Daoy (cell line): ENCODE measurements at regions not wholly inside any gene's neighbourhood (a gene's known extent, or its start where the extent isn't known, plus 50 kb on each side); places are given as distances from the start of the nearest gene placed in this dataset.
"Not testable (repeated sequence)": the region's sequence is repeated elsewhere in the genome, so short reads cannot be mapped to it uniquely, and the experiment has no call there.

Source experiments
- DNase-seq: peaks from one replicate; pipeline ENCODE4 v3.0.0-alpha.2; 2015; ENCODE audit warnings: low read depth

- no peak for DNase-seq
Measured at GRCh38 chr4:29948451-29948850, 771.7 kb upstream of the PCDH7 start.

DNA sequence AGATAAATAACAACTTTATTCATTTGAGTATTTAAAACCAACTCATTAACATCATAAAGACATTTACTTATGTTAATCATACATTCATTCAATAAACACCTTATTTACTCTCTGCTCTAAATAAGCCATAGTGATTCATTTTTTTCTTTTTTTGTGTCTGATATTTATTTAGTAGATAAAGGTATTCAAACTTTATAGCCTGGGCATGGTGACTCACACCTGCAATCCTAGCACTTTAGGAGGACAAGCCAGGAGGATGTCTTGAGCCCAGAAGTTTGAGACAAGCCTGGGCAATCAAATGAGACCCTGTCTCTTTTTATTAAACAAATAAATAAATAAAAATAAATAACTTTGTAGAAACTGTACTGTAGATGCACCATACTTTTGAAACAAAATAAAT lies 771.3 kb upstream of the PCDH7 start:
- no peak for DNase-seq

- DNase-seq = no peak
Measured at GRCh38 chr4:29966386-29966785, 753.8 kb upstream of the PCDH7 start.

DNA sequence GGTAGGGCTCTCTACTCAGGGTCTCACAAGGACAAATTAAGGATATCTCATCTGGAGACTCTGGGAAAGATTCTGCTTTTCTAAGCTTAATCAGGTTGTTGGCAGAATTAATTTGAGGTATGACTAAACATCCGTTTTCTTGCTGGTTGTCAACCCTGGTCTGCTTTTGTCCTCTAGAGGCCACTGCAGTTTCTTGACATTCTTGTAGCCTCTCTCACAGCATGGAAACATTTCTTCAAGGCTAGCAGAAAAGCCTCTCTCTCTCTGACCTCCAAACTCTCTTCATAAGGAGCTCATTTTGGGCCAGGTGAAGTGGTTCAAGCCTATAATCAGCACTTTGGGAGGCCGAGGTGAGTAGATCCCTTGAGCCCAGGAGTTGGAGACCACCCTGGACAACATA lies 749.5 kb upstream of the PCDH7 start:
- no peak for DNase-seq

- no peak for DNase-seq
Measured at GRCh38 chr4:29972121-29972520, 748.0 kb upstream of the PCDH7 start.

GRCh38 chr4:29983890-29984289 lies 736.3 kb upstream of the PCDH7 start:
- DNase-seq = no peak

DNA sequence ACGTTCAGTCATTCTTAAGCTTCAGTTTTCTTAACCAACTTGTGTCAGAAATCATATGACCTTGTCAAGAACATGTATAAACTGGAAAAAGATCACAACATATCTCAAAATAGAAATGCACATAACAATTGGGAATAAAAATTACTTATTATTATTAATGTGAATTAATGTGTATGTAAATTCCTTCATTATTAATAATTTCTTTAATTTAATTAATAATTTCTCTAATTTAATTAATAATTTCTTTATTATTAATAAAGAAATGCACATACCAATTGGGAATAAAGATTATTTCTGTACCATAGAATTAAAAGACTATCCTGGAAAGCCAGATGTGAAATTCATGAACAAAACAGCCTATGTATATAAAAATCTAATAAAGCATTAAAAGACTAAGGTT lies 718.5 kb upstream of the PCDH7 start:
- DNase-seq = no peak

DNA sequence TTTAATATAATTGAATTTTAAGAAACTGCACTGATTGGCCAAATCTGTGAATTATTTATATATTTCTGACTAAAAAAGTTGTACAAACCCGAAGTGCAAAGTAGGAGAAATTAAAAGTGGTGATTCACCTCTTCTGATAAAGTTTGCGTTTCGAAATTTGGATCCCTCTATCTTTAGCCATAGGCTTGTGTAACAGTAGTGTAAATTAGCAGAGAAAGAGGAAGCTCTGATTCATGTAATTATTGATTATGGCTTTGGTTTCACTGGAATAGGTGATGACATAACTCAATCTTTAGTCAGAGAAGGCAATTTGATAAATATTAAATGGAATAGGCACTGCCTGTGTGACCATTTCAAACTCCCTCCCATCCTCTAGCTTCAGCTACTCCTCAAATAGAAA lies 717.8 kb upstream of the PCDH7 start:
- DNase-seq = no peak

GRCh38 chr4:30005995-30006394 lies 714.2 kb upstream of the PCDH7 start:
- no peak for DNase-seq

- no peak for DNase-seq
Measured at GRCh38 chr4:30024526-30024925, 695.6 kb upstream of the PCDH7 start.

DNA sequence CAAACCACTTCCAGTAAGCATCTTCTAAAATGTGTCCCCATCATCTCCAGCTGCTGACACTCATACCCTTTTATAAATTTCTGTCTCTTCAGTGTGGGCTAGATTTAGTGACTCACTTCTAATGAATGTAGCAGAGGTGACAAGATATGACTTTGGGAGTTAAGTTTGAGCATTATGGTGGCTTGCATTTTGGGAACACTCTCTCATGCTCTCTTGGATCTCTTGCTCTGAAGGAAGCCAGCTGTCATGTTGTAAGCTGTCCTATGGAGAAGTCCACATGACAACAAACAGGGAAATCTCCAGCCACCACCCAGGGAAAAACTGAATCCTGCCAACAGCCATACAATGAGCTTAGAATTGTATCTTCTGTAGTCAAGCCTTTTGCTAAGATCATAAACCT lies 691.3 kb upstream of the PCDH7 start:
- no peak for DNase-seq

- no peak for DNase-seq
Measured at GRCh38 chr4:30056016-30056766, 664.0 kb upstream of the PCDH7 start.

GRCh38 chr4:30068234-30068633 lies 651.9 kb upstream of the PCDH7 start:
- no peak for DNase-seq

DNA sequence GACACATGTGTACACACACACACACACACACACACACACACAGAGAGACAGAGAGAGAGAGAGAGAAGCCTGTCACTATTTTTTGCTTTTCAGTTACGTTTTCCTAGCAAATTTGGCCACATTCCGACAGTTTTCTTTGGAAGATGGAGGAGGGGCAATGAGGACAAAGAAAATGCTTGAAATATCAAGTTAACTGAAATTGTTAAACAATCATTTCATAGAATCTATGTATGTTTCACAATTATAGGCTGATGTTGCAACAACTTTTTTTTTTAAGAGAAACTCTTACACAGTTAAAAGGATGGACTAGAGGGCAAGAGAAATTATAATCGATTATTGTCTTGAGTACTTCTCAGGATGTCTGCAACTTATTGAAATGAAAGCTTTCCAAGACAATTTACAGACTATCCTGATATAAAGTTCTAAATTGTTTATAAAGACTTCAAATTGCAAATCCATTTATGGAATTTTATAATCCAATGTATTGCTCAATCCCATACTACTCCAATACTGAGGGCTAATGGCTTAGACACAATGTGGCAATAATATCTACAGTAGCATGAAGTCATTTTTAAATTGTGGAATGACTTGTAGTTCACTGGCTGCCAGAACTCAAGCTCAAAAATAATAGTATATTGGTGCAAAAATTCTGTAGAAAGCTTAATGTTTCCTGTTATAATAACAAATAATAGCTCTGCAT lies 647.0 kb upstream of the PCDH7 start:
- DNase-seq = no peak

DNA sequence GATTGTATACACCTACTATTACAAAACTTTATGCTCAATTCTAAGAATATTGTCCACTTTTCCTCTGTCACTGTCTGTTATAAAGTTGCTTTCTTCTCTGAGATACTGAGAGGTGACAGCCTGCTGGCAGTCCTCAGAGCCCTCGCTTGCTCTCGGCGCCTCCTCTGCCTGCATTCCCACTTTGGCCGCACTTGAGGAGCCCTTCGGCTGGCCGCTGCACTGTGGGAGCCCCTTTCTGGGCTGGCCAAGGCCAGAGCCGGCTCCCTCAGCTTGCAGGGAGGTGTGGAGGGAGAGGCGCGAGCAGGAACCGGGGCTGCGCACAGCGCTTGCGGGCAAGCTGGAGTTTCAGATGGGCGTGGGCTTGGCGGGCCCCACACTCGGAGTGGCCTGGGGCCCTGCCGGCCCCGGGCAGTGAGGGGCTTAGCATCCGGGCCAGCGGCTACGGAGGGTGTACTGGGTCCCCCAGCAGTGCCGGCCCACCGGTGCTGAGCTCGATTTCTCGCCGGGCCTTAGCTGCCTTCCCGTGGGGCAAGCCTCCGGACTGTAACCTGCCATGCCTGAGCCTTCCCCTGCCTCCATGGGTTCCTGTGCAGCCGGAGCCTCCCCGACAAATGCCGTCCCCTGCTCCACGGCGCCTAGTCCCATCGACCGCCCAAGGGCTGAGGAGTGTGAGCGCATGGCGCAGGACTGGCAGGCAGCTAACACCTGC lies 627.6 kb upstream of the PCDH7 start:
- not testable (repeated sequence) for DNase-seq

- no peak for DNase-seq
Measured at GRCh38 chr4:30094887-30095286, 625.3 kb upstream of the PCDH7 start.

- no peak for DNase-seq
Measured at GRCh38 chr4:30103455-30103854, 616.7 kb upstream of the PCDH7 start.

GRCh38 chr4:30116401-30116800 lies 603.8 kb upstream of the PCDH7 start:
- DNase-seq = no peak

- no peak for DNase-seq
Measured at GRCh38 chr4:30117433-30117832, 602.7 kb upstream of the PCDH7 start.

GRCh38 chr4:30122711-30123110 lies 597.5 kb upstream of the PCDH7 start:
- DNase-seq = no peak

- DNase-seq = not testable (repeated sequence)
Measured at GRCh38 chr4:30124621-30125020, 595.5 kb upstream of the PCDH7 start.

DNA sequence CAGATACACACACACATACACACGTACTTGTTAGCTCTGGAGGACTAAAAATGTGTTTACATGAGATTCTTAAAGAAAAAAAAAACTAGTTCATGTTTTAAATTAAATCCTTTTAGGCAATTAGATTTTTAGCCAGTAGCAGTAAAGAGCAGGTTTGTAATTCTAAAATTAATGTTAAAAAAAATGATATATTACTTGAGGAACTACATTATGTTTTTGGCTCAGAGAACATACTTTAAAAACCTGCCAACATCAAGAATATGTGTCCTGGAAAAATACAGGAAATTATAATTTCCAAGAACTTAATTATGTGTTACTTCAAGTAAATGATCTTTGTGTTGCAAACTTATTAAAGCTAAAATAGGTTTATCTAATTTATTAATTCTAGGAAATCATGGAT lies 594.3 kb upstream of the PCDH7 start:
- DNase-seq = no peak

DNA sequence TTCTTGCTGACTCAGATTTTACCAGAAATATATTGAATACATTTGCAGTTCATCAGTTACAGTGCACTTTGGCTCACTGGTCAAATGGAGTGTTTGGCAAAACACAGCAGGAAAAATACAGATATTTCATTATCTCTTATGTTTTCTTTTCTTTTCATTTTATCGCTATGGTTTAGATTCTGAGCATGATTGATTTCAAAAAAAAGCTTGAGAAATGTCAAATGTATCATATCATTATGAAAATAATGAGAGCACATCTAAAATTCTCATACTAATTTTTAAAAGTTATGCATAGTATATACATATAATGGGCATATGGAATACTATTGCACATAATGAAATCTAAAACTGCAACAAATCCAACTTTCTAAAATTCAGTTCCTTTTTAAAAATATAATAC lies 593.8 kb upstream of the PCDH7 start:
- no peak for DNase-seq
